A549 (cell line): ENCODE measurements at regions not wholly inside any gene's neighbourhood (a gene's known extent, or its start where the extent isn't known, plus 50 kb on each side); places are given as distances from the start of the nearest gene placed in this dataset.

Source experiments
- CHD2 ChIP-seq: fragments of 150-350 bp; IDR thresholded peaks from 2 replicates; pipeline ENCODE4 v1.6.1; 2014; ENCODE audit warnings: low read length; ENCODE audit not compliant: partially characterized antibody
- CTCF ChIP-seq: fragments of >200 bp; sonication (Bioruptor Twin); formaldehyde crosslinking; IDR thresholded peaks from 3 replicates; pipeline ENCODE4 v1.5.1; 2016
- EP300 ChIP-seq, 2 experiments: fragments of >200 bp; sonication (Bioruptor Twin); formaldehyde crosslinking; IDR thresholded peaks; 2 replicates in 1 of 2; 3 replicates in 1 of 2; pipeline ENCODE4 v1.6.1; 2016 to 2017
- RFX5 ChIP-seq: fragments of 450-650 bp; IDR thresholded peaks from 2 replicates; pipeline ENCODE4 v1.7.1; 2014; ENCODE audit warnings: antibody characterized with exemption, mild to moderate bottlenecking, moderate library complexity
- TP53 ChIP-seq: fragments of 250-450 bp; sonication (Bioruptor Pico); IDR thresholded peaks from 2 replicates; pipeline ENCODE4 v1.5.0; 2021; ENCODE audit warnings: mild to moderate bottlenecking, moderate library complexity
- USF2 ChIP-seq: fragments of 450-650 bp; IDR thresholded peaks from 2 replicates; pipeline ENCODE4 v1.6.1; 2014; ENCODE audit warnings: antibody characterized with exemption

GRCh38 chr4:186917136-186917535 is 193.5 kb upstream of the FAT1 start:
- TF ChIP-seq USF2 (no peak), RFX5 (no peak), EP300 (IDR thresholded peaks at IDR 0.05) (no peak), CTCF (no peak), TP53 (CRISPR knock-in tag) (no peak), CHD2 (no peak)
